Hepatocyte (in vitro differentiated cells): ENCODE measurements at regions not wholly inside any gene's neighbourhood (a gene's known extent, or its start where the extent isn't known, plus 50 kb on each side); places are given as distances from the start of the nearest gene placed in this dataset.

Source experiments
- EZH2 ChIP-seq: fragments of 200-600 bp; sonication (generic); IDR thresholded peaks from 2 replicates; pipeline ENCODE4 v1.6.1; 2016; ENCODE audit warnings: antibody characterized with exemption, mild to moderate bottlenecking, borderline replicate concordance
- TF ChIP-seq, protein P1 (sequence below): fragments of 200-600 bp; sonication (generic); IDR thresholded peaks from 2 replicates; pipeline ENCODE4 v1.5.1; 2016; ENCODE audit warnings: antibody characterized with exemption, mild to moderate bottlenecking; ENCODE audit not compliant: poor library complexity

DNA sequence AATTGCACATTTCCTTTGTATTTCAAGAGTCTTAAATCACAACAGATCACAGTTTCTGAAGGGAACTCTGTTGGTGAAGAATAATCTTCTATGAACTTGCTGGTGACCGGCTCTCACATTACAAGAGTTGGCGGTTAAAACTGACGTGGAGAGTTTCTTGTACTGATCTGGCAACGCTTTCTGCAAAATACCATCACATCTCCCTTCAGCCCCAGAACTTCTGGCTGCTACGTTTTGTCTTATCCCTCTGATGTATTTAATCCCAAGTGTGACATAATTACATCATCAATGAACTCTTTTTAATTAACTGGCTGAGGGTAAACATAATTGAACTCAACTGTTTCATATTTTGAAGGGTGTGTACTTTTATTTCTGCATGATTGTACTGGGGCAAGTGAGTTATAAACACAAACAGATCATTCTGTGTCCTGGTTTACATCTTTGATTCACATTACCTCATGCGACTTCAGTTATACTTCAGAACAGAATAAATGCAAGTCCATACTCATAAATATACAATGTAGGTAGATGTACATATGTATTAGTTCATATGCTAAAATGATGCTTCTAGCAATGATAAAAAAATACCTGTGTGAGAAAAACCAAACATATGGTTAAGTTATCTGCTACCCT, 105.1 kb upstream of the NPVF start:
- TF ChIP-seq, protein P1, sequence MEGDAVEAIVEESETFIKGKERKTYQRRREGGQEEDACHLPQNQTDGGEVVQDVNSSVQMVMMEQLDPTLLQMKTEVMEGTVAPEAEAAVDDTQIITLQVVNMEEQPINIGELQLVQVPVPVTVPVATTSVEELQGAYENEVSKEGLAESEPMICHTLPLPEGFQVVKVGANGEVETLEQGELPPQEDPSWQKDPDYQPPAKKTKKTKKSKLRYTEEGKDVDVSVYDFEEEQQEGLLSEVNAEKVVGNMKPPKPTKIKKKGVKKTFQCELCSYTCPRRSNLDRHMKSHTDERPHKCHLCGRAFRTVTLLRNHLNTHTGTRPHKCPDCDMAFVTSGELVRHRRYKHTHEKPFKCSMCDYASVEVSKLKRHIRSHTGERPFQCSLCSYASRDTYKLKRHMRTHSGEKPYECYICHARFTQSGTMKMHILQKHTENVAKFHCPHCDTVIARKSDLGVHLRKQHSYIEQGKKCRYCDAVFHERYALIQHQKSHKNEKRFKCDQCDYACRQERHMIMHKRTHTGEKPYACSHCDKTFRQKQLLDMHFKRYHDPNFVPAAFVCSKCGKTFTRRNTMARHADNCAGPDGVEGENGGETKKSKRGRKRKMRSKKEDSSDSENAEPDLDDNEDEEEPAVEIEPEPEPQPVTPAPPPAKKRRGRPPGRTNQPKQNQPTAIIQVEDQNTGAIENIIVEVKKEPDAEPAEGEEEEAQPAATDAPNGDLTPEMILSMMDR = no peak
- TF ChIP-seq EZH2 = no peak
